Activated CD4-positive, alpha-beta T cell treated with anti-CD3 and anti-CD28 coated beads, Interleukin-10, Interleukin-2, amounts not matched to agents 100 ng/mL and 50 ng/mL, durations not matched to agents 16 hours and 8 hours (primary cell): ENCODE measurements at regions not wholly inside any gene's neighbourhood (a gene's known extent, or its start where the extent isn't known, plus 50 kb on each side); places are given as distances from the start of the nearest gene placed in this dataset.
"Not testable (repeated sequence)": the region's sequence is repeated elsewhere in the genome, so short reads cannot be mapped to it uniquely, and the experiment has no call there.

ENCODE experiments used
- DNase-seq: peaks from one replicate; pipeline ENCODE4 v3.0.0-alpha.2; 2020

- DNase-seq, result no peak
Measured at GRCh38 chr1:118828038-118828437, 160.1 kb downstream of the TBX15 start.

- no peak for DNase-seq
Measured at GRCh38 chr1:118827636-118828035, 160.5 kb downstream of the TBX15 start.

- DNase-seq, result no peak
Measured at GRCh38 chr1:118827207-118827606, 160.9 kb downstream of the TBX15 start.

GRCh38 chr1:118826669-118827068 lies 161.5 kb downstream of the TBX15 start:
- DNase-seq, result no peak

- no peak for DNase-seq
Measured at GRCh38 chr1:118825619-118826018, 162.5 kb downstream of the TBX15 start.

GRCh38 chr1:118821801-118822200 lies 166.3 kb downstream of the TBX15 start:
- DNase-seq, result no peak

GRCh38 chr1:118820864-118821263 lies 167.3 kb downstream of the TBX15 start:
- no peak for DNase-seq

GRCh38 chr1:118815909-118816308 lies 172.2 kb downstream of the TBX15 start:
- DNase-seq, result no peak

GRCh38 chr1:118812555-118812954 lies 175.6 kb downstream of the TBX15 start:
- no peak for DNase-seq

- DNase-seq, result no peak
Measured at GRCh38 chr1:118811156-118811555, 177.0 kb downstream of the TBX15 start.

GRCh38 chr1:118809586-118809985 lies 178.6 kb downstream of the TBX15 start:
- no peak for DNase-seq

GRCh38 chr1:118803128-118803527 lies 185.0 kb downstream of the TBX15 start:
- not testable (repeated sequence) for DNase-seq

GRCh38 chr1:118791094-118791691 lies 196.9 kb downstream of the TBX15 start:
- DNase-seq, result no peak

- DNase-seq, result no peak
Measured at GRCh38 chr1:118788463-118788862, 199.7 kb downstream of the TBX15 start.

GRCh38 chr1:118786454-118787155 lies 201.5 kb downstream of the TBX15 start:
- no peak for DNase-seq

GRCh38 chr1:118785246-118785645 lies 202.9 kb downstream of the TBX15 start:
- no peak for DNase-seq

GRCh38 chr1:118783095-118783758 lies 204.9 kb downstream of the TBX15 start:
- no peak for DNase-seq

GRCh38 chr1:118773656-118774055 lies 214.5 kb downstream of the TBX15 start:
- DNase-seq, result no peak

GRCh38 chr1:118767971-118768370 lies 220.2 kb downstream of the TBX15 start:
- DNase-seq, result no peak

- no peak for DNase-seq
Measured at GRCh38 chr1:118753976-118754375, 234.2 kb downstream of the TBX15 start.

- no peak for DNase-seq
Measured at GRCh38 chr1:118751166-118751565, 237.0 kb downstream of the TBX15 start.

- DNase-seq, result no peak
Measured at GRCh38 chr1:118744420-118744819, 243.7 kb downstream of the TBX15 start.

GRCh38 chr1:118739501-118739900 lies 248.6 kb downstream of the TBX15 start:
- no peak for DNase-seq

- no peak for DNase-seq
Measured at GRCh38 chr1:118736322-118736721, 251.8 kb downstream of the TBX15 start.
